GM18907 (cell line): ENCODE measurements at regions not wholly inside any gene's neighbourhood (a gene's known extent, or its start where the extent isn't known, plus 50 kb on each side); places are given as distances from the start of the nearest gene placed in this dataset.

ENCODE experiments used
- ATAC-seq: cut with Tn5 transposase; IDR thresholded peaks from one replicate; pipeline ENCODE4 v1.9.1; 2021; ENCODE audit warnings: mild to moderate bottlenecking, moderate library complexity; ENCODE audit not compliant: unreplicated experiment

GRCh38 chr3:28726840-28727239 lies 378.2 kb upstream of the AZI2 start:
- ATAC-seq, result peak; percentile 90

GRCh38 chr3:28727307-28727706 lies 378.7 kb upstream of the AZI2 start:
- ATAC-seq, result no peak

DNA sequence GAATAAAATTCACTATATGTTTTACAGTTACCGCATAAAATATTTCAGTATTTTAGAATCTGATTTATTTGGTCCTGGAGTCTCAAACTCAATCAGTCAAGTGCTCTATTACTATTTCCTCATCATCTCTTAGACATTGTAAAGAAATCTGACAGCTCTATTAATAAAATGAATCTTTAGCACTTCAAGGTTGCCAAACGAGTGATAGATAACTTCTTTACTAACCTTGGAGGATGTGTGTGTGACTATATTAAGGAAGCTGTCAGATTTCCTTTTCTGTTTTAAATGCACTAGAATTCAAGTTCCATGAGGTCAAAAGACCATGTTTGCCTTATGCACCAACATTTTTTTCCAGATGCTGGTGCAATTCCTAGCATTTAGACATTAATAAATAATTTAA lies 389.8 kb upstream of the AZI2 start:
- ATAC-seq, result no peak

DNA sequence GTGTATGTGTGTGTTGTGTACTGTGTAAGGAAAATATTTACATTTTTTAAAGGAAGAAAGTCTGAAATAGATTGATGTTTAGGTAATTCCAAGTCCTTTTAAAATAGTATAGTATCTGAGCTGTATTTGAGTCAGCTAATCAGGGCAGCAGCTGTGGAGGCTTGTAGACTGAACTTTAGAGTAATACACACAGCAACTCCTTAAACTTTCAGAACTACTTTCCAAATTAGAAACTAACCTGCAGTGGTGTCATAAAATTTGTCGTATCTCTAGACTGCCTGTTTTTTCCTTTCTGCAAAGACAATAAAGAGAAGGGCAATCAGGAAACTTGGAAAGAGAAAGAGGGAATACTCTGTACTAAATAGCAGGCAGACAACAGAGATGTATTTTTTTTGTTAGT lies 391.0 kb upstream of the AZI2 start:
- no peak for ATAC-seq

GRCh38 chr3:28743271-28743670 lies 394.6 kb upstream of the AZI2 start:
- ATAC-seq, result no peak

GRCh38 chr3:28743831-28744230 lies 395.2 kb upstream of the AZI2 start:
- no peak for ATAC-seq

DNA sequence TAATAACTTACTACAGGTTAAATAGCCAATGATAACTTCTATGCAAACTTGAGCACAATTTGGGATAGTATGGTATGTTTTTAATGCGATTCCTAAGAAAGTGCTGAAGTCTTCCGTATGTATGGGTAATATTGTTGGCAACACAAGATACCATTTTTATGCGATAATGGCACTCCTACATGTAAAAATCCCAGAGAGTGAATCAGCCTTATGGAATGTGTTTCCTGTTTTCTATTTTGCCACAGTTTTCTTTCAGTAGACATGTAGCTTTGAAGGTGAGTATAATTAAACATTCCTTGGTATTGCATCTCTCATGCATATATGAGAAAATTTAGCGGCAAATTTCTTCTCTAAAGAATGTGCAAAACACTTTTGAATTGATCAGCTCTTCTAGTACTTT lies 396.8 kb upstream of the AZI2 start:
- no peak for ATAC-seq

DNA sequence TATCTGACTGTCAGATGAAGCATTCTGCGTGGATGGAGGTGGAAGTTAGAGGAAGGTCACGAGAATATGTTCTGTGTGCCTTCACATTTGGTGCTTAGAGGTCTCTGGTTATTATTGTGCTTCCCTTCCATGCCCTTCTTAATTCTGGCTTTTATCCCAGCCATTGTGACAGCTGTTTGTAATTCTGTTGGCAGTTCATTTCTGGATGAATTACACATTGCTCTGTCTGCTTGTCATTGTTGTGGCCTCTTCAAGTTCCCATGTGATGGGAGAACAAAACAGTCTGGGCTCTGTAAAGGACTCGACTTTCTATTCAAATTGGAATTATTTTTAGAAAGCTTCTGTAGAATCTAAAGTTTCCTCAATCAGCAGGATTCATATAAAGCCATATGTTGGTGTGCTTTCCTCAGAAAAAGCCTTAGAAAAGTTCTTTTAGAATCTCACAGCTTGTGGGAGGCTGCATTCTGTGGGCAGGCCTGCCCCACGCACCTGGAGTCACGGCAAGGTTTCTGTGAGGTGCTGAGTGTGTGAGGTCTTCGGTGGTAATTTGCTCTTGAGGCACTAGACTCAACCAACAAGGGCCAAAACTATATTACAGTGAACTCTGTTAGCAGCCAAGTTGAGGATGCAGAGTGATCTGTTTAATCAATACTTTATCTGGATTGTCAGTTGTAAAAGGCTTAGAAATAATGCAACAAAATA lies 397.4 kb upstream of the AZI2 start:
- ATAC-seq, result no peak

DNA sequence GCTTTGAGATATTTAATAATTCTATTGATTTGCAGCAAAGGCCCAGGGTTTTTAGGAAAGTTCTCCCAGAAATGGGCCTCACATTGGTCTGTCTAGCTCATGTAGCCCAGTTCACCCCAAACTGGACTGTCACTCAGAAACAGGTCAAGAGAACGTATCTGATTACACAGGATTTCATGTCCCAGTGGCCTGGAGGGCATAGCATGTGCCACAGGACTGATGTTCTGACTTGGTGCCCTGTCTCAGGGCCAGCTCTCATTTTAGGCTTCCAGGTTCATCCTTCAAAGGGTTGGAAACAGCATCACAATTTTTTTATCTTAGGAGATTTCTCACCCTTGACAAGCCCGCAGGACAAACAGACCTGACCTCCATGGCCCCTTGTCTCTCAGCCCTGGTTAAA lies 398.4 kb upstream of the AZI2 start:
- no peak for ATAC-seq

- ATAC-seq, result no peak
Measured at GRCh38 chr3:28751864-28752263, 403.2 kb upstream of the AZI2 start.

- ATAC-seq, result no peak
Measured at GRCh38 chr3:28752290-28752689, 403.7 kb upstream of the AZI2 start.

- ATAC-seq, result no peak
Measured at GRCh38 chr3:28756056-28756455, 407.4 kb upstream of the AZI2 start.

GRCh38 chr3:28758115-28758514 lies 409.5 kb upstream of the AZI2 start:
- ATAC-seq, result no peak

- ATAC-seq, result no peak
Measured at GRCh38 chr3:28761375-28761774, 412.8 kb upstream of the AZI2 start.

DNA sequence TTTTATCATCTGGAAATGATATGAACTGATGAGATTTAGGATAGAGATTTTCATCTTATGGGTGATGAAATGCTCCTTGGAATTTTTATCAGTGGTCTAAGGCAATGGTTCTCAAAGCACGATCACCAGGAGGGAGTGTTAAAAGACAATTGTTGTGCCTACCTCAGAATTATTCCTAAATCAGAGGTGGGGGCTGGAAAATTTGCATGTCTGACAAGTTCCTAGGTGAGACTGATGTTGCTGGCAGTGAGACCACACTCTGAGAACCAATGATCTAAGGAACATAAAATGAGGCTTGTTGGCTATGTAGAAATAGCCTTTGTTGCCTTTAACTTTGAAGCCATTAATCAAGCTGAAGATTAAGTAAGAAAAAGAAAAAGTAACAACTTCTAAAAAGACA lies 416.6 kb upstream of the AZI2 start:
- no peak for ATAC-seq

DNA sequence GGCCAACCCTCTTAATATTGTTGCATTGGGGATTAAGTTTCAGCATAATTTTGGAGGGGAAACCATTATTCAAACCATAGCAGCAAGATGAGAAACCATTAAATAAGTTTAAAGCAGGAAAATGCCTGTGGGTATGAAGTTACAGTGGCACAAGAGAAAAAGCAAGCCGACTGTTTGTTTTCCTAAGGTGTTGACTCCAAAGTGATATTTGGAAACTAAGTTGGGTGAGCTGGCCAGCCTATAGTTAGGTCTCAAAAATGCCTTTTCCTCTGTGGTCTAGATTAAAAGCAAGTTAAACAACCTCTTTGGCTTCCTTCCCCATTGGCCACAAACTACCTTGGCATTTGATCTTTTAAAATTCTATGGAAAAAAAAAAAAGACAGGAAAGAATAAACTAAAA lies 419.8 kb upstream of the AZI2 start:
- no peak for ATAC-seq

- no peak for ATAC-seq
Measured at GRCh38 chr3:28777806-28778475, 429.3 kb upstream of the AZI2 start.

GRCh38 chr3:28780480-28780879 lies 431.9 kb upstream of the AZI2 start:
- ATAC-seq, result no peak

- no peak for ATAC-seq
Measured at GRCh38 chr3:28781053-28781452, 432.4 kb upstream of the AZI2 start.

DNA sequence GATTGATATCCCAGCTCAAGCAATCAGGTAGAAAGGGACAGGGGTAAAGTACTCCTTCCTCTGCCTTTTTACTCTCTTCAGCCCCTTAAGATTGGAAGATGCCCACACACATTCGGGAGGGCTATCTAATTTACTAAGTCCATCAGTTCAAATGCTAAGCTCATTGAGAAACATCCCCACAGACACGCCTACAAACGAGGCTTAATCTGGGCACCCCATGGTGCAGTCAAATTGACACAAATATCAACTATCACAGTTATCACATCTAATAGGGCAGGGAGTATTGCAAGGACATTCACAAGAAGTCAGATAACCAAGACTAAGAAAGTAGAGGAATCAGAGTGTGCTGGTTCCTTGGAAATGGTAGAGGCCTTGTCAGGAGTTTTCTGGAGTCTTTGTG lies 437.8 kb upstream of the AZI2 start:
- no peak for ATAC-seq

DNA sequence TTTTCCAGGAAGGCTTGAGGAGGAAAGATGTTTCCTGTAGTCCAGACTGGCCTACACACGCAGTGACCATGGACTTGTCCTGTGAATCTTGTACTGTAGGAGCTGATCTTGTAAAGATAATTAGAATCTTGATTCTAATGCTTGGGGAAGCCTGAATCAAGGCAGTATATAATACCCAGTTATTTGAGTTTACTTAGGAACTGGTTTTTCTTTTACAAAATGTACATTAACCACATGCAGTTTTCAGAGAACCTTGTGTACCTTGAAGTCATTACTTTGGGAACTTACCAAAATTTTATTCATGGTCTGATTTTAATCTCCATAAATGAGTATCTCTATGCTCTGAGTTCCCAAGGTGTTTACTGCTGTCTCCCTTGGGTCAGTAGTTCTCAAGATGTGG lies 439.9 kb upstream of the AZI2 start:
- ATAC-seq, result no peak

DNA sequence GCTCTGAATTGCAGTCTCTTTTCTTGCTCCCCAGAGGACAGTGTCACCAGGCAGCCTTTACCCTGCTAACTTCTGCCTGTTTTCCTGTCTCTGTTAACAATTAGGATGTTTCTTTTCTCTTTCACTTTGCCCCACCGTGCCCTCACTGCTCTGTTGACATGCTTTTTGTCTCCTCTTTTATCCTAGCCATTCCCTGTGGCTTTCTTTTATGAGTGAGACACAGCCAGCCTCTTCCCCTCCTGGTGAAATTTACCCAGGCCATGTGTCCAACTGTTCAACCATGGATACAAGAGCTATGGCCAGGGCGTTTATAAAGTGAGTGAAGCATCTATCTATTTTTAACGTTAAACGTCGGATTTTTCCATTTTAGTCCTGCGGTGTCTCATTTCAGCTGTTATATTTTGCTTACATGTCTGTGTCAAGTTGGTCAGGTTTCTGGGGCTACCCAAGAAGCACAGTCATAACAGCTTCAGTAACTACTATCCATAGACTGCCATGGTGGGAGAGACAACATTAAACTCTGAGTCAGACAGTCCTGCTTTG lies 443.2 kb upstream of the AZI2 start:
- ATAC-seq, result no peak

- no peak for ATAC-seq
Measured at GRCh38 chr3:28792604-28793003, 444.0 kb upstream of the AZI2 start.
